ENCODE measurements at regions not wholly inside any gene's neighbourhood (a gene's known extent, or its start where the extent isn't known, plus 50 kb on each side); places are given as distances from the start of the nearest gene placed in this dataset.

DNA sequence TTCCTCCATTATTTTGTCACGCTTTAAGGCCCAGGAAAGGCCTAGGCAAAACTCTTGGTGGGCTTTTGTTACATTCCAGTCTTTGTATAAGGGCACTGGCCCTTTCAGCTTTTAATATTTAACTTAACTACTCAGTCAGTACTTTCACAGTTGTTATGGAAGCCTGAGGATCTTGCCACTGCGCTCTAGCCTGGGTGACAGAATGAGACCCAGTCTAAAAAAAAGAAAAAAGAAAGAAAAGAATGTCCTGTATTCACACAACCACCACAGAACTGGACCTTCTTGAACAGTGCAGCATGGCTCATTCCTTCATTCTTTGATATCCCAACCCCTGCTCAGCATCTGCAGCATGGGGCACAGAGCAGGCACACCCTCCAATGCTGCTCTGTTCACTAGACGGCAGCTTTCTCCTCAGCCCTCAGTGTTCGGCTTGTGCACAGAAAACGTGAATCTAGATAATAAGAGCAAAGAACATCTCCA, 59.6 kb upstream of the EPCAM start:
- TF ChIP-seq, protein P1, sequence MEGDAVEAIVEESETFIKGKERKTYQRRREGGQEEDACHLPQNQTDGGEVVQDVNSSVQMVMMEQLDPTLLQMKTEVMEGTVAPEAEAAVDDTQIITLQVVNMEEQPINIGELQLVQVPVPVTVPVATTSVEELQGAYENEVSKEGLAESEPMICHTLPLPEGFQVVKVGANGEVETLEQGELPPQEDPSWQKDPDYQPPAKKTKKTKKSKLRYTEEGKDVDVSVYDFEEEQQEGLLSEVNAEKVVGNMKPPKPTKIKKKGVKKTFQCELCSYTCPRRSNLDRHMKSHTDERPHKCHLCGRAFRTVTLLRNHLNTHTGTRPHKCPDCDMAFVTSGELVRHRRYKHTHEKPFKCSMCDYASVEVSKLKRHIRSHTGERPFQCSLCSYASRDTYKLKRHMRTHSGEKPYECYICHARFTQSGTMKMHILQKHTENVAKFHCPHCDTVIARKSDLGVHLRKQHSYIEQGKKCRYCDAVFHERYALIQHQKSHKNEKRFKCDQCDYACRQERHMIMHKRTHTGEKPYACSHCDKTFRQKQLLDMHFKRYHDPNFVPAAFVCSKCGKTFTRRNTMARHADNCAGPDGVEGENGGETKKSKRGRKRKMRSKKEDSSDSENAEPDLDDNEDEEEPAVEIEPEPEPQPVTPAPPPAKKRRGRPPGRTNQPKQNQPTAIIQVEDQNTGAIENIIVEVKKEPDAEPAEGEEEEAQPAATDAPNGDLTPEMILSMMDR (IDR thresholded peaks at IDR 0.05): no peak
- TF ChIP-seq POLR2A (IDR thresholded peaks at IDR 0.05): no peak
